GM23338 (cell line): ENCODE measurements at regions not wholly inside any gene's neighbourhood (a gene's known extent, or its start where the extent isn't known, plus 50 kb on each side); places are given as distances from the start of the nearest gene placed in this dataset.
A peak's percentile ranks its signal among the peaks of the same experiment; 100 is the strongest.

Experiments
- ATAC-seq: fragments of 200-7000 bp; cut with Tn5 transposase; 3 replicates; pipeline ENCODE4 v1.9.1; 2020
- DNase-seq: peaks from one replicate; pipeline ENCODE4 v3.0.0-alpha.2; 2015; ENCODE audit warnings: low spot score
- H2AFZ ChIP-seq: fragments of 200-600 bp; sonication (generic); 2 replicates; pipeline ENCODE4 v1.8.0; 2016; ENCODE audit warnings: antibody characterized with exemption, mild to moderate bottlenecking, moderate library complexity
- H3F3A ChIP-seq: fragments of 200-600 bp; sonication (generic); replicated peaks from 2 replicates; pipeline ENCODE4 v1.8.0; 2017; ENCODE audit warnings: antibody characterized with exemption, mixed run types, low read depth
- H3K27ac ChIP-seq: fragments of 200-600 bp; sonication (generic); 2 replicates; pipeline ENCODE4 v1.6.1; 2016; ENCODE audit warnings: low read depth
- H3K27me3 ChIP-seq: fragments of 200-600 bp; sonication (generic); 2 replicates; pipeline ENCODE4 v1.8.0; 2016; ENCODE audit warnings: mild to moderate bottlenecking, mixed run types, moderate library complexity; ENCODE audit not compliant: insufficient read depth
- H3K36me3 ChIP-seq: fragments of 200-600 bp; sonication (generic); 2 replicates; pipeline ENCODE4 v1.8.0; 2016; ENCODE audit warnings: mild to moderate bottlenecking; ENCODE audit not compliant: insufficient read depth
- H3K4me1 ChIP-seq: fragments of 200-600 bp; sonication (generic); 2 replicates; pipeline ENCODE4 v1.8.0; 2016; ENCODE audit warnings: mild to moderate bottlenecking, moderate library complexity; ENCODE audit not compliant: insufficient read depth
- H3K4me2 ChIP-seq: fragments of 200-600 bp; sonication (generic); 2 replicates; pipeline ENCODE4 v1.7.1; 2017; ENCODE audit warnings: mixed run types
- H3K4me3 ChIP-seq: fragments of 200-600 bp; sonication (generic); 2 replicates; pipeline ENCODE4 v1.6.1; 2016; ENCODE audit warnings: mixed run types
- H3K79me2 ChIP-seq: fragments of 200-600 bp; sonication (generic); replicated peaks from 2 replicates; pipeline ENCODE4 v1.8.0; 2017; ENCODE audit warnings: mild to moderate bottlenecking; ENCODE audit not compliant: insufficient read depth
- H3K9me2 ChIP-seq: fragments of 200-600 bp; sonication (generic); 2 replicates; pipeline ENCODE4 v1.8.0; 2017; ENCODE audit not compliant: insufficient read depth
- H4K20me1 ChIP-seq: fragments of 200-600 bp; sonication (generic); replicated peaks from 2 replicates; pipeline ENCODE4 v1.8.0; 2017; ENCODE audit warnings: mild to moderate bottlenecking; ENCODE audit not compliant: insufficient read depth
- H3K27ac Mint-ChIP-seq: 2 replicates; pipeline ENCODE4 v1.8.0; 2020; ENCODE audit warnings: inconsistent platforms, mild to moderate bottlenecking, moderate library complexity, mixed read lengths
- H3K27me3 Mint-ChIP-seq: 3 replicates; pipeline ENCODE4 v1.8.0; 2022; ENCODE audit warnings: low read depth, mild to moderate bottlenecking, moderate library complexity, mixed read lengths, inconsistent platforms; ENCODE audit not compliant: insufficient read depth, poor library complexity
- H3K36me3 Mint-ChIP-seq: 3 replicates; pipeline ENCODE4 v1.8.0; 2021; ENCODE audit warnings: low read depth, mild to moderate bottlenecking, inconsistent platforms, moderate library complexity, mixed read lengths
- H3K4me1 Mint-ChIP-seq: 3 replicates; pipeline ENCODE4 v1.8.0; 2020; ENCODE audit warnings: mild to moderate bottlenecking, inconsistent platforms, mixed read lengths
- H3K4me3 Mint-ChIP-seq: 3 replicates; pipeline ENCODE4 v1.8.0; 2021; ENCODE audit warnings: moderate library complexity, mild to moderate bottlenecking, inconsistent platforms, mixed read lengths
- H3K9me3 Mint-ChIP-seq: 3 replicates; pipeline ENCODE4 v1.8.0; 2020; ENCODE audit warnings: moderate library complexity, mild to moderate bottlenecking, inconsistent platforms, mixed read lengths
- CTCF ChIP-seq, 2 experiments: fragments of 200-600 bp in 1 of 2; sonication (generic) in 1 of 2; conservative IDR thresholded peaks; 2 replicates each; pipeline versions ENCODE4 v1.5.1 to v1.6.1; 2016 to 2017; ENCODE audit warnings: antibody characterized with exemption in 2 of 2, low read depth in 2 of 2, mild to moderate bottlenecking in 2 of 2, moderate library complexity in 1 of 2
- EZH2 ChIP-seq: fragments of 200-600 bp; sonication (generic); IDR thresholded peaks from one replicate; pipeline ENCODE4 v1.8.0; 2017; ENCODE audit warnings: antibody characterized with exemption, mild to moderate bottlenecking, low read depth; ENCODE audit not compliant: unreplicated experiment
- POLR2AphosphoS5 ChIP-seq: IDR thresholded peaks from 2 replicates; pipeline ENCODE4 v1.6.1; 2016; ENCODE audit warnings: antibody characterized with exemption, low read depth
- TF ChIP-seq, protein P1 (sequence below): fragments of 250-450 bp; sonication (Bioruptor Pico); IDR thresholded peaks from 2 replicates; pipeline ENCODE4 v1.5.0; 2020; ENCODE audit warnings: mild to moderate bottlenecking, moderate library complexity

GRCh38 chr5:64018966-64019365 is 56.7 kb upstream of the HTR1A start (continued):
- TF ChIP-seq, protein P1, sequence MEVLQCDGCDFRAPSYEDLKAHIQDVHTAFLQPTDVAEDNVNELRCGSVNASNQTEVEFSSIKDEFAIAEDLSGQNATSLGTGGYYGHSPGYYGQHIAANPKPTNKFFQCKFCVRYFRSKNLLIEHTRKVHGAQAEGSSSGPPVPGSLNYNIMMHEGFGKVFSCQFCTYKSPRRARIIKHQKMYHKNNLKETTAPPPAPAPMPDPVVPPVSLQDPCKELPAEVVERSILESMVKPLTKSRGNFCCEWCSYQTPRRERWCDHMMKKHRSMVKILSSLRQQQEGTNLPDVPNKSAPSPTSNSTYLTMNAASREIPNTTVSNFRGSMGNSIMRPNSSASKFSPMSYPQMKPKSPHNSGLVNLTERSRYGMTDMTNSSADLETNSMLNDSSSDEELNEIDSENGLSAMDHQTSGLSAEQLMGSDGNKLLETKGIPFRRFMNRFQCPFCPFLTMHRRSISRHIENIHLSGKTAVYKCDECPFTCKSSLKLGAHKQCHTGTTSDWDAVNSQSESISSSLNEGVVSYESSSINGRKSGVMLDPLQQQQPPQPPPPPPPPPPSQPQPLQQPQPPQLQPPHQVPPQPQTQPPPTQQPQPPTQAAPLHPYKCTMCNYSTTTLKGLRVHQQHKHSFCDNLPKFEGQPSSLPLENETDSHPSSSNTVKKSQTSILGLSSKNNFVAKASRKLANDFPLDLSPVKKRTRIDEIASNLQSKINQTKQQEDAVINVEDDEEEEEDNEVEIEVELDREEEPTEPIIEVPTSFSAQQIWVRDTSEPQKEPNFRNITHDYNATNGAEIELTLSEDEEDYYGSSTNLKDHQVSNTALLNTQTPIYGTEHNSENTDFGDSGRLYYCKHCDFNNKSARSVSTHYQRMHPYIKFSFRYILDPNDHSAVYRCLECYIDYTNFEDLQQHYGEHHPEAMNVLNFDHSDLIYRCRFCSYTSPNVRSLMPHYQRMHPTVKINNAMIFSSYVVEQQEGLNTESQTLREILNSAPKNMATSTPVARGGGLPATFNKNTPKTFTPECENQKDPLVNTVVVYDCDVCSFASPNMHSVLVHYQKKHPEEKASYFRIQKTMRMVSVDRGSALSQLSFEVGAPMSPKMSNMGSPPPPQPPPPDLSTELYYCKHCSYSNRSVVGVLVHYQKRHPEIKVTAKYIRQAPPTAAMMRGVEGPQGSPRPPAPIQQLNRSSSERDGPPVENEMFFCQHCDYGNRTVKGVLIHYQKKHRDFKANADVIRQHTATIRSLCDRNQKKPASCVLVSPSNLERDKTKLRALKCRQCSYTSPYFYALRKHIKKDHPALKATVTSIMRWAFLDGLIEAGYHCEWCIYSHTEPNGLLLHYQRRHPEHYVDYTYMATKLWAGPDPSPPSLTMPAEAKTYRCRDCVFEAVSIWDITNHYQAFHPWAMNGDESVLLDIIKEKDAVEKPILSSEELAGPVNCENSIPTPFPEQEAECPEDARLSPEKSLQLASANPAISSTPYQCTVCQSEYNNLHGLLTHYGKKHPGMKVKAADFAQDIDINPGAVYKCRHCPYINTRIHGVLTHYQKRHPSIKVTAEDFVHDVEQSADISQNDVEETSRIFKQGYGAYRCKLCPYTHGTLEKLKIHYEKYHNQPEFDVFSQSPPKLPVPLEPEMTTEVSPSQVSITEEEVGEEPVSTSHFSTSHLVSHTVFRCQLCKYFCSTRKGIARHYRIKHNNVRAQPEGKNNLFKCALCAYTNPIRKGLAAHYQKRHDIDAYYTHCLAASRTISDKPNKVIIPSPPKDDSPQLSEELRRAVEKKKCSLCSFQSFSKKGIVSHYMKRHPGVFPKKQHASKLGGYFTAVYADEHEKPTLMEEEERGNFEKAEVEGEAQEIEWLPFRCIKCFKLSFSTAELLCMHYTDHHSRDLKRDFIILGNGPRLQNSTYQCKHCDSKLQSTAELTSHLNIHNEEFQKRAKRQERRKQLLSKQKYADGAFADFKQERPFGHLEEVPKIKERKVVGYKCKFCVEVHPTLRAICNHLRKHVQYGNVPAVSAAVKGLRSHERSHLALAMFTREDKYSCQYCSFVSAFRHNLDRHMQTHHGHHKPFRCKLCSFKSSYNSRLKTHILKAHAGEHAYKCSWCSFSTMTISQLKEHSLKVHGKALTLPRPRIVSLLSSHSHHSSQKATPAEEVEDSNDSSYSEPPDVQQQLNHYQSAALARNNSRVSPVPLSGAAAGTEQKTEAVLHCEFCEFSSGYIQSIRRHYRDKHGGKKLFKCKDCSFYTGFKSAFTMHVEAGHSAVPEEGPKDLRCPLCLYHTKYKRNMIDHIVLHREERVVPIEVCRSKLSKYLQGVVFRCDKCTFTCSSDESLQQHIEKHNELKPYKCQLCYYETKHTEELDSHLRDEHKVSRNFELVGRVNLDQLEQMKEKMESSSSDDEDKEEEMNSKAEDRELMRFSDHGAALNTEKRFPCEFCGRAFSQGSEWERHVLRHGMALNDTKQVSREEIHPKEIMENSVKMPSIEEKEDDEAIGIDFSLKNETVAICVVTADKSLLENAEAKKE = no peak
- TF ChIP-seq EZH2 = no peak

DNA sequence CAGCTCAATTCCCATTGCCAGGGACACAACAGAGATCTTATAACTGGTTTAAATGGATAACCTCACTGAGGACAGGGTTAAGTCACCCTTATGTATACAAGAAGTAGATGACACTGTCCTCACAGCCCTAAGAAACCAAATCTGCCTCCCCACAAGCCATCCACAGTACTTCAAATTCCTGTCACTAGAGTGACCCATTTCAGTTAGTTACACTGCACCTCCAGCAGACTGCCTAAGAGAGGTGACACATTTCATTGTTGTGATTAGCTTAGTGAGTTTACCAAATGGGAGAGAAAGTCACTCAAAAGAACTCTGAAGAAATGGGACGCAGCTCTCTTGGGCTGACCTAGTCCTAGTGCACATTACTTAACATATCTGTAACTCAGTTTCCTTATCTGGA is 53.6 kb upstream of the HTR1A start:
- Mint-ChIP-seq H3K9me3 (peaks cover 2% of the 10 kb centered on the region; the same call in 1 of the 3 replicates), H3K27me3 (no peaks in the 10 kb centered on the region), H3K36me3 (0 out of 3 replicates have a peak, but pooled peaks cover 1% of the 10 kb centered on the region), H3K27ac (no peak overlapping the region), H3K4me1 (no peaks in the 10 kb centered on the region), H3K4me3 (no peak overlapping the region)
- Histone ChIP-seq H3K4me2 (no peak overlapping the region), H3K27ac (no peak overlapping the region), H2AFZ (no peak overlapping the region), H3K27me3 (no peaks in the 10 kb centered on the region), H3K9me2 (peaks cover 4% of the 10 kb centered on the region; the same call in 1 of the 2 replicates), H4K20me1 (no peaks in the 10 kb centered on the region), H3F3A (no peaks in the 10 kb centered on the region), H3K36me3 (no peaks in the 10 kb centered on the region), H3K4me3 (no peak overlapping the region), H3K79me2 (no peaks in the 10 kb centered on the region), H3K4me1 (no peaks in the 10 kb centered on the region)
- TF ChIP-seq CTCF (conservative IDR thresholded peaks at IDR 0.05; ENCODE audit: low read depth in 2 of 2) (peak in 1 of 2 experiments; percentile 18; a peak in 2 of 4 replicates), POLR2AphosphoS5 (no peak)
- ATAC-seq = peak; percentile 63
- peak; percentile 32 for DNase-seq
